ENCODE measurements at regions not wholly inside any gene's neighbourhood (a gene's known extent, or its start where the extent isn't known, plus 50 kb on each side); places are given as distances from the start of the nearest gene placed in this dataset.

GRCh38 chr5:67409126-67409777, 212.7 kb upstream of the CD180 start:
- H3K27me3 ChIP-seq (ENCODE audit: insufficient read depth, low read depth, severe bottlenecking): no peaks in the 10 kb centered on the region
- no peaks in the 10 kb centered on the region for H3K9me3 ChIP-seq (ENCODE audit: severe bottlenecking)
- no peak for TF ChIP-seq CTCF (IDR thresholded peaks at IDR 0.05; ENCODE audit: low read depth, low read length)
- no peak overlapping the region for H3K27ac ChIP-seq
- DNase-seq: no peak
- H3K4me3 ChIP-seq (ENCODE audit: low read depth, low read length): no peak overlapping the region
- no peaks in the 10 kb centered on the region for H3K36me3 ChIP-seq

- no peak for DNase-seq
- Histone ChIP-seq H3K9me3 (ENCODE audit: severe bottlenecking) (no peaks in the 10 kb centered on the region), H3K27me3 (ENCODE audit: insufficient read depth, low read depth, severe bottlenecking) (no peaks in the 10 kb centered on the region), H3K27ac (no peak overlapping the region), H3K36me3 (no peaks in the 10 kb centered on the region), H3K4me3 (ENCODE audit: low read depth, low read length) (no peak overlapping the region)
- no peak for TF ChIP-seq CTCF (IDR thresholded peaks at IDR 0.05; ENCODE audit: low read depth, low read length)
These were observed 211.4 kb upstream of the CD180 start for GRCh38 chr5:67407979-67408378.

GRCh38 chr5:67405755-67406154, 209.2 kb upstream of the CD180 start:
- H3K27me3 ChIP-seq (ENCODE audit: insufficient read depth, low read depth, severe bottlenecking): no peaks in the 10 kb centered on the region
- no peak for DNase-seq
- H3K4me3 ChIP-seq (ENCODE audit: low read depth, low read length): no peak overlapping the region
- no peak for TF ChIP-seq CTCF (IDR thresholded peaks at IDR 0.05; ENCODE audit: low read depth, low read length)
- no peak overlapping the region for H3K27ac ChIP-seq
- H3K9me3 ChIP-seq (ENCODE audit: severe bottlenecking): no peaks in the 10 kb centered on the region
- no peaks in the 10 kb centered on the region for H3K36me3 ChIP-seq

GRCh38 chr5:67405101-67405364, 208.4 kb upstream of the CD180 start:
- TF ChIP-seq CTCF (IDR thresholded peaks at IDR 0.05; ENCODE audit: low read depth, low read length): no peak
- Histone ChIP-seq H3K36me3 (no peaks in the 10 kb centered on the region), H3K27ac (no peak overlapping the region), H3K9me3 (ENCODE audit: severe bottlenecking) (no peaks in the 10 kb centered on the region), H3K27me3 (ENCODE audit: insufficient read depth, low read depth, severe bottlenecking) (no peaks in the 10 kb centered on the region), H3K4me3 (ENCODE audit: low read depth, low read length) (no peak overlapping the region)
- no peak for DNase-seq

- DNase-seq: no peak
- H3K9me3 ChIP-seq (ENCODE audit: severe bottlenecking): no peaks in the 10 kb centered on the region
- H3K27me3 ChIP-seq (ENCODE audit: insufficient read depth, low read depth, severe bottlenecking): no peaks in the 10 kb centered on the region
- no peak for TF ChIP-seq CTCF (IDR thresholded peaks at IDR 0.05; ENCODE audit: low read depth, low read length)
- H3K36me3 ChIP-seq: no peaks in the 10 kb centered on the region
- no peak overlapping the region for H3K27ac ChIP-seq
- H3K4me3 ChIP-seq (ENCODE audit: low read depth, low read length): no peak overlapping the region
These were observed 207.9 kb upstream of the CD180 start for GRCh38 chr5:67404256-67405100.

Measured in WERI-Rb-1 (cell line).